Keratinocyte (primary cell): ENCODE measurements at regions not wholly inside any gene's neighbourhood (a gene's known extent, or its start where the extent isn't known, plus 50 kb on each side); places are given as distances from the start of the nearest gene placed in this dataset.

Experiments used
- DNase-seq: peaks from one replicate; pipeline ENCODE4 v3.0.0-alpha.2; 2011; ENCODE audit warnings: low read depth, missing footprints, low spot score
- FAIRE-seq: peaks from 2 replicates; lab custom pipeline; 2011; peaks lifted over from hg19 to GRCh38; lab: Jason Lieb, UNC
- H2AFZ ChIP-seq: 2 replicates; pipeline ENCODE4 v1.6.0; 2012; ENCODE audit warnings: low read length, control low read depth, inconsistent platforms; ENCODE audit not compliant: control insufficient read depth
- H3K27ac ChIP-seq: 2 replicates; pipeline ENCODE4 v1.5.1; 2011; ENCODE audit warnings: low read length; ENCODE audit not compliant: control insufficient read depth, insufficient read depth
- H3K27me3 ChIP-seq: 3 replicates; pipeline ENCODE4 v1.6.0; 2011; ENCODE audit warnings: low read length; ENCODE audit not compliant: control insufficient read depth, insufficient read depth; ENCODE audit errors: extremely low read depth
- H3K36me3 ChIP-seq, 2 experiments: 2 replicates in 1 of 2; 3 replicates in 1 of 2; pipeline ENCODE4 v1.5.1; 2011; ENCODE audit warnings: low read length in 2 of 2, mild to moderate bottlenecking in 1 of 2; ENCODE audit not compliant: control insufficient read depth in 2 of 2, insufficient read depth in 2 of 2; ENCODE audit errors: extremely low read depth in 1 of 2
- H3K4me1 ChIP-seq: 3 replicates; pipeline ENCODE4 v1.5.1; 2011; ENCODE audit warnings: low read length; ENCODE audit not compliant: control insufficient read depth, insufficient read depth; ENCODE audit errors: extremely low read depth
- H3K4me2 ChIP-seq: 3 replicates; pipeline ENCODE4 v1.6.0; 2011; ENCODE audit warnings: low read depth, low read length; ENCODE audit not compliant: control insufficient read depth, insufficient read depth; ENCODE audit errors: extremely low read depth
- H3K4me3 ChIP-seq, 3 experiments: fragments of 200-600 bp in 1 of 3; sonication (generic) in 1 of 3; 2 replicates in 2 of 3; 3 replicates in 1 of 3; pipeline ENCODE4 v1.5.1; 2011 to 2016; ENCODE audit warnings: low read length in 3 of 3, mild to moderate bottlenecking in 3 of 3, control low read depth in 2 of 3, inconsistent platforms in 1 of 3, low read depth in 1 of 3, mixed read lengths in 1 of 3, mixed run types in 1 of 3, moderate library complexity in 1 of 3; ENCODE audit not compliant: control insufficient read depth in 2 of 3, insufficient read depth in 2 of 3; ENCODE audit errors: extremely low read depth in 1 of 3
- H3K79me2 ChIP-seq: 2 replicates; pipeline ENCODE4 v1.6.0; 2012; ENCODE audit warnings: low read length; ENCODE audit not compliant: control insufficient read depth, insufficient read depth
- H3K9ac ChIP-seq: 3 replicates; pipeline ENCODE4 v1.6.0; 2011; ENCODE audit warnings: low read length; ENCODE audit not compliant: control insufficient read depth, insufficient read depth; ENCODE audit errors: extremely low read depth
- H3K9me1 ChIP-seq: 3 replicates; pipeline ENCODE4 v1.6.0; 2011; ENCODE audit warnings: low read length; ENCODE audit not compliant: control insufficient read depth, insufficient read depth; ENCODE audit errors: extremely low read depth
- H3K9me3 ChIP-seq: 2 replicates; pipeline ENCODE4 v1.5.1; 2012; ENCODE audit warnings: low read depth, low read length; ENCODE audit not compliant: control insufficient read depth
- H4K20me1 ChIP-seq: 3 replicates; pipeline ENCODE4 v1.6.0; 2011; ENCODE audit warnings: low read length; ENCODE audit not compliant: control insufficient read depth, insufficient read depth; ENCODE audit errors: extremely low read depth
- CTCF ChIP-seq, 3 experiments: IDR thresholded peaks in 1 of 3; conservative IDR thresholded peaks in 1 of 3; optimal IDR thresholded peaks in 1 of 3; 2 replicates in 2 of 3; 3 replicates in 1 of 3; pipeline versions ENCODE3 to v1.5.1; 2011; ENCODE audit warnings: low read length in 3 of 3, mild to moderate bottlenecking in 3 of 3, moderate library complexity in 2 of 3, control low read depth in 1 of 3, inconsistent platforms in 1 of 3; ENCODE audit not compliant: insufficient read depth in 2 of 3; ENCODE audit errors: extremely low read depth in 1 of 3
- EZH2 ChIP-seq: IDR thresholded peaks from one replicate; pipeline ENCODE4 v1.6.1; 2012; ENCODE audit warnings: inconsistent platforms, mild to moderate bottlenecking, low read length, moderate library complexity
- dilution Hi-C: fragments of 300-500 bp; cut with MboI; formaldehyde crosslinking; loops from one replicate; pipeline ENCODE4 v1.7.0; 2020; ENCODE audit warnings: low sequenced_read_pairs; ENCODE audit not compliant: extremely low pct_ligation_motif_present

GRCh38 chr4:184573701-184574100 is 75.5 kb downstream of the CASP3 start:
- no peak overlapping the region for H3K27ac ChIP-seq
- no peak for FAIRE-seq
- dilution Hi-C loops: no loop called here
- no peak overlapping the region for H3K4me3 ChIP-seq
- H2AFZ ChIP-seq: no peak overlapping the region
- H3K4me1 ChIP-seq: no peaks in the 10 kb centered on the region
- H3K27me3 ChIP-seq: no peaks in the 10 kb centered on the region
- no peak overlapping the region for H3K4me2 ChIP-seq
- H3K9ac ChIP-seq: no peak overlapping the region
- H3K9me3 ChIP-seq: no peaks in the 10 kb centered on the region
- no peaks in the 10 kb centered on the region for H3K36me3 ChIP-seq
- no peak for DNase-seq
- no peaks in the 10 kb centered on the region for H3K79me2 ChIP-seq
- no peaks in the 10 kb centered on the region for H3K9me1 ChIP-seq
- H4K20me1 ChIP-seq: no peaks in the 10 kb centered on the region
- TF ChIP-seq EZH2 (no peak), CTCF (optimal IDR thresholded peaks at IDR 0.05 in 1 of 3, IDR thresholded peaks at IDR 0.05 in 1 of 3, conservative IDR thresholded peaks at IDR 0.05 in 1 of 3; ENCODE audit: extremely low read depth in 1 of 3, insufficient read depth in 2 of 3, low read length in 3 of 3) (no peak)

GRCh38 chr4:184568770-184569169 is 80.5 kb downstream of the CASP3 start:
- dilution Hi-C loops: no loop called here
- Histone ChIP-seq H3K9me3 (no peaks in the 10 kb centered on the region), H3K9me1 (no peaks in the 10 kb centered on the region), H3K79me2 (no peaks in the 10 kb centered on the region), H3K4me1 (no peaks in the 10 kb centered on the region), H2AFZ (no peak overlapping the region), H3K4me2 (no peak overlapping the region), H3K9ac (no peak overlapping the region), H3K27me3 (no peaks in the 10 kb centered on the region), H3K27ac (no peak overlapping the region), H4K20me1 (no peaks in the 10 kb centered on the region), H3K36me3 (no peaks in the 10 kb centered on the region), H3K4me3 (no peak overlapping the region)
- FAIRE-seq (no peak), DNase-seq (no peak)
- no peak for TF ChIP-seq EZH2
- TF ChIP-seq CTCF (optimal IDR thresholded peaks at IDR 0.05 in 1 of 3, IDR thresholded peaks at IDR 0.05 in 1 of 3, conservative IDR thresholded peaks at IDR 0.05 in 1 of 3; ENCODE audit: extremely low read depth in 1 of 3, insufficient read depth in 2 of 3, low read length in 3 of 3): no peak
